ENCODE measurements at regions not wholly inside any gene's neighbourhood (a gene's known extent, or its start where the extent isn't known, plus 50 kb on each side); places are given as distances from the start of the nearest gene placed in this dataset.

DNA sequence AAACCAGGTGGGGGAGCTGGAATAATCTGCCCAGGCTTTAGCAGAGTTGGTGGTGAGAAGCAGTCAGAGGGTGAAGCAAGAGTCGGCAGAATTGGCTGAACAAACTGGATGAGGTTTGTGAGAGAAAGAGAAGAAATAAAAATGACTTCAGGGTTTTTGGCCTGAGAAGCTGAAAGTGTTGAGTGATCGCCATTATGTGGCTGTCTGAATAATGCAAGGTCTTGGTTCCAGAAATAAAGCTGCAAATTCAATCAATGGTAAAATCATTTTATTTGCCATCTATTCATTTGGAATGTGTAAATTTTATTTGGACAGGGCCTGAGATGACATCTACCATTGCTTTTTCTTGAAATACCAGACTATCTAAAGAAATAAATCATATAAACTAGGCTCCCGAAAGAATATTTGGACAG is 50.4 kb upstream of the DAB2 start:
- DNase-seq (ENCODE audit: extremely low read depth, low read depth) = no peak

Small RNA genes in the stretch of these regions (small RNA-seq; reads per million reads assigned to genes)
- gene RNU1-150P = 0 to 0.06 reads per million in 2 experiments

Data from NCI-H460 (cell line).